ENCODE measurements at regions not wholly inside any gene's neighbourhood (a gene's known extent, or its start where the extent isn't known, plus 50 kb on each side); places are given as distances from the start of the nearest gene placed in this dataset.
A peak's percentile ranks its signal among the peaks of the same experiment; 100 is the strongest.
"Not testable (repeated sequence)": the region's sequence is repeated elsewhere in the genome, so short reads cannot be mapped to it uniquely, and the experiment has no call there.

DNA sequence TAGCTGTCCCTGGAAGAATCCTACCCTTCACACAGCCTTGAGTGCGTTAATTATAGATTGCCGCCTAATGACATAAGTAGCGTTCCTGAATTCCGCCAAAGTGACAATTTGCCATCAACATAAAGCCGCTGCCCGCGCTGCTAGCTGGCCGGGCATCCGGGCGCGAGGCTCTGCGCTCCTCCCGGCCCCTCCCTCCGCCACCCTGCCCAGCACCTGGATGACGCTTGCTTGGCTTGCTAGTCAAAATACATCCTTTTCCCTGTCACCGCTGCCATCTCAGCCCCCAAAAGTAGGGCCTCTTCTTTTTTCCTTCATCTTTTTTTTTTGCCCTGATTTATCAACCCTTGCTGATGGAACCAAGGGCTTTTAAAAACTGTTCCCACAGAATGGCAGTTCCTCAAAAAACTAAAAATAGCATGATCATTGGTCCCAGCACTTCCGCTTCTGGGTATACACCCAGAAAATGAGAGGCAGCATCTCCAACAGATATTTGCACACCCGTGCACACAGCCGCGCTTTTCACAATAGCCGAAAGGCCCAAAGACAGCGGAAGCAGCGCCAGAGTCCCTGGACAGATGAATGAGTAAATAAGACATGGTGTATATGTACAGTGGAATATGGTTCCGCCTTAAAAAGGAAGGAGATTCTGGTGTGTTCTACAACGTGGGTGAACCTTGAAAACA, 235.2 kb downstream of the BCL11B start:
- Mint-ChIP-seq H3K4me1 (ENCODE audit: low read depth, unreplicated experiment) (peaks cover 25% of the 10 kb centered on the region), H3K27ac (ENCODE audit: unreplicated experiment) (peak overlapping the region; percentile 98), H3K27me3 (ENCODE audit: low read depth, unreplicated experiment) (peaks cover 11% of the 10 kb centered on the region), H3K36me3 (ENCODE audit: low read depth, unreplicated experiment) (no peaks in the 10 kb centered on the region), H3K9me3 (ENCODE audit: unreplicated experiment) (peaks cover 5% of the 10 kb centered on the region), H3K4me3 (ENCODE audit: unreplicated experiment) (peak overlapping the region; percentile 16)
- no peak overlapping the region for H3K4me3 ChIP-seq (ENCODE audit: insufficient read depth, low read depth, low read length)
- H3K4me2 ChIP-seq (ENCODE audit: low read length), result peak overlapping the region; percentile 79
- H3K36me3 ChIP-seq (ENCODE audit: insufficient read depth, low read length), result no peaks in the 10 kb centered on the region
- peak overlapping the region; percentile 83 for H2AFZ ChIP-seq (ENCODE audit: low read depth, low read length)
- DNase-seq (ENCODE audit: low read depth) (no peak), FAIRE-seq (no peak)
- peak overlapping the region; percentile 88 for H3K27ac ChIP-seq (ENCODE audit: low read depth, low read length)
- H3K79me2 ChIP-seq (ENCODE audit: insufficient read depth, low read length), result no peaks in the 10 kb centered on the region
- TF ChIP-seq EZH2 (IDR thresholded peaks at IDR 0.05; ENCODE audit: insufficient read depth, low read length), result no peak
- TF ChIP-seq CTCF (IDR thresholded peaks at IDR 0.05; ENCODE audit: insufficient read depth, low read depth, low read length), result no peak
- no peaks in the 10 kb centered on the region for H4K20me1 ChIP-seq (ENCODE audit: insufficient read depth, low read length)
- no peaks in the 10 kb centered on the region for H3K9me3 ChIP-seq (ENCODE audit: insufficient read depth, low read depth, low read length)
- peaks cover 21% of the 10 kb centered on the region for H3K4me1 ChIP-seq (ENCODE audit: insufficient read depth, low read length)
- H3K9ac ChIP-seq (ENCODE audit: low read length), result peak overlapping the region; percentile 72
- no peaks in the 10 kb centered on the region for H3K27me3 ChIP-seq (ENCODE audit: insufficient read depth, low read length)

- not testable (repeated sequence) for DNase-seq (ENCODE audit: low read depth); H3K4me3 Mint-ChIP-seq (ENCODE audit: unreplicated experiment); H3K9me3 ChIP-seq (ENCODE audit: insufficient read depth, low read depth, low read length); H3K27ac ChIP-seq (ENCODE audit: low read depth, low read length); H3K36me3 Mint-ChIP-seq (ENCODE audit: low read depth, unreplicated experiment); H3K36me3 ChIP-seq (ENCODE audit: insufficient read depth, low read length); H3K4me3 ChIP-seq (ENCODE audit: insufficient read depth, low read depth, low read length); H3K27me3 ChIP-seq (ENCODE audit: insufficient read depth, low read length); H3K4me2 ChIP-seq (ENCODE audit: low read length); H4K20me1 ChIP-seq (ENCODE audit: insufficient read depth, low read length); H3K79me2 ChIP-seq (ENCODE audit: insufficient read depth, low read length); FAIRE-seq; H3K9ac ChIP-seq (ENCODE audit: low read length); H3K9me3 Mint-ChIP-seq (ENCODE audit: unreplicated experiment); H2AFZ ChIP-seq (ENCODE audit: low read depth, low read length)
- H3K4me1 ChIP-seq (ENCODE audit: insufficient read depth, low read length), result peaks cover 21% of the 10 kb centered on the region
- Mint-ChIP-seq H3K27me3 (ENCODE audit: low read depth, unreplicated experiment) (peaks cover 11% of the 10 kb centered on the region), H3K27ac (ENCODE audit: unreplicated experiment) (peak overlapping the region; percentile 93), H3K4me1 (ENCODE audit: low read depth, unreplicated experiment) (peaks cover 25% of the 10 kb centered on the region)
Observed at GRCh38 chr14:99037326-99037725, 234.7 kb downstream of the BCL11B start.

GRCh38 chr14:99037777-99038430, 234.1 kb downstream of the BCL11B start:
- no peaks in the 10 kb centered on the region for H3K36me3 Mint-ChIP-seq (ENCODE audit: low read depth, unreplicated experiment)
- H3K4me3 Mint-ChIP-seq (ENCODE audit: unreplicated experiment), result no peak overlapping the region
- Histone ChIP-seq H3K79me2 (ENCODE audit: insufficient read depth, low read length) (no peaks in the 10 kb centered on the region), H3K4me2 (ENCODE audit: low read length) (no peak overlapping the region), H4K20me1 (ENCODE audit: insufficient read depth, low read length) (no peaks in the 10 kb centered on the region), H3K27me3 (ENCODE audit: insufficient read depth, low read length) (no peaks in the 10 kb centered on the region), H3K36me3 (ENCODE audit: insufficient read depth, low read length) (no peaks in the 10 kb centered on the region), H2AFZ (ENCODE audit: low read depth, low read length) (peak overlapping the region; percentile 18), H3K9me3 (ENCODE audit: insufficient read depth, low read depth, low read length) (no peaks in the 10 kb centered on the region), H3K4me3 (ENCODE audit: insufficient read depth, low read depth, low read length) (no peak overlapping the region), H3K4me1 (ENCODE audit: insufficient read depth, low read length) (peaks cover 21% of the 10 kb centered on the region), H3K27ac (ENCODE audit: low read depth, low read length) (peak overlapping the region; percentile 26), H3K9ac (ENCODE audit: low read length) (no peak overlapping the region)
- DNase-seq (ENCODE audit: low read depth) (no peak), FAIRE-seq (no peak)
- H3K27ac Mint-ChIP-seq (ENCODE audit: unreplicated experiment), result no peak overlapping the region
- no peak for TF ChIP-seq EZH2 (IDR thresholded peaks at IDR 0.05; ENCODE audit: insufficient read depth, low read length)
- peaks cover 14% of the 10 kb centered on the region for H3K27me3 Mint-ChIP-seq (ENCODE audit: low read depth, unreplicated experiment)
- H3K4me1 Mint-ChIP-seq (ENCODE audit: low read depth, unreplicated experiment), result peaks cover 25% of the 10 kb centered on the region
- H3K9me3 Mint-ChIP-seq (ENCODE audit: unreplicated experiment), result no peaks in the 10 kb centered on the region

Measured in astrocyte (in vitro differentiated cells and primary cell).